ENCODE measurements at regions not wholly inside any gene's neighbourhood (a gene's known extent, or its start where the extent isn't known, plus 50 kb on each side); places are given as distances from the start of the nearest gene placed in this dataset.
"Not testable (repeated sequence)": the region's sequence is repeated elsewhere in the genome, so short reads cannot be mapped to it uniquely, and the experiment has no call there.

DNA sequence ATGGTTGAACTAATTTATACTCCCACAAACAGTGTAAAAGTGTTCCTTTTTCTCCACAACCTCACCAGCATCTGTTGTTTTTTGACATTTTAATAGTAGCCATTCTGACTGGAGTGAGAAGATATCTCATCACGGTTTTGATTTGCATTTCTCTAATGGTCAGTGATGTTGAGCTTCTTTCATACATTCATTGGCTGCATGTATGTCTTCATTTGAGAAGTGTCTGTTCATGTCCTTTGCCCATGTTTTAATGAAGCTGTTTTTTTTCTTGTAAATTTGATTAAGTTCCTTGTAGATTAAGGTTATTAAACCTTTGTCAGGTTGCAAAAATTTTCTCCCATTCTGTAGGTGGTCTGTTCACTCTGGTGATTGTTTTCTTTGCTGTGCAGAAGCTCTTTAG, 281.1 kb downstream of the PTH2R start:
- H3K27me3 ChIP-seq (ENCODE audit: control insufficient read depth, insufficient read depth, low read length); H3K36me3 ChIP-seq (replicated peaks; ENCODE audit: control insufficient read depth, insufficient read depth, low read length); DNase-seq; H3K4me3 ChIP-seq (ENCODE audit: insufficient read depth, low read depth, low read length): not testable (repeated sequence)

DNA sequence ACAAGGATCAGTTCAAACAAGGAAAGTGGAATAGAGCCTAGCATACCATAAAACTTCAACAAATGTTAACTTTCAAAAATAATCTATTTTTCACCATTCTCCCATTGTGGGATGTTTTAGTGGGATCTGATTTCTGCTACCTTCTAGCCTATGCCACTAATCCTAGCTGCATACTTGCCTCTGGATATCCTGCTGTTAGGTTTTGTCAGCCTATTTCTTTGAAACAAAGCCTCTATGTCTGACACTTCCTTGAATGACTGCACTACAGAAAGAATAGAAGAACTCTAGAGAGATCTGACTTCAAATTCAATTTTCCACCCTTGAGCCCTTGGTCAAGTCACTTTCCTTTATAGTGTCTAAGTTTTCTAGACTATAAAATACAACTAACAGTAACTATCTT, 291.5 kb downstream of the PTH2R start:
- Histone ChIP-seq H3K4me3 (ENCODE audit: insufficient read depth, low read depth, low read length) (no peak overlapping the region), H3K36me3 (replicated peaks; ENCODE audit: control insufficient read depth, insufficient read depth, low read length) (no peaks in the 10 kb centered on the region), H3K27me3 (ENCODE audit: control insufficient read depth, insufficient read depth, low read length) (no peaks in the 10 kb centered on the region)
- DNase-seq, result peak; percentile 14

DNA sequence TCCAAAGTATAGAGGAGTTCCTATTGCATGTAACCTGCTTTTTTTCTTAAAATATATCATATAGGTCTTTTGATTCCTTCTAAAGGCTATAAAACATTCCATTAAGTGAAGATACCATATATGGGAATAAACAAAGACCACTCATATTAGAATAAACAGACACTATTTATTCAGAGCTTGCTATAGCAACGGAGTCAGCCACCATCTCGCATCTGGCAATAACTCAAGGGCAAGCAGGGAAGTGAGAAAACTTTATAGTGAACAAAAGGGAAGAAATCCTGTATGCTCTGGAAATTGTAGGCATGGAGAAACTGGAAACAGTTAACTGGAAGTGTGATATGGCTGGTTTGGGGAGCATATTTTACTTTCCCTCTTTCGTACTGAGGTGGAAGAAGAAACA, 301.9 kb downstream of the PTH2R start:
- Histone ChIP-seq H3K27me3 (ENCODE audit: control insufficient read depth, insufficient read depth, low read length) (no peaks in the 10 kb centered on the region), H3K4me3 (ENCODE audit: insufficient read depth, low read depth, low read length) (no peak overlapping the region), H3K36me3 (replicated peaks; ENCODE audit: control insufficient read depth, insufficient read depth, low read length) (no peaks in the 10 kb centered on the region)
- DNase-seq, result no peak

DNA sequence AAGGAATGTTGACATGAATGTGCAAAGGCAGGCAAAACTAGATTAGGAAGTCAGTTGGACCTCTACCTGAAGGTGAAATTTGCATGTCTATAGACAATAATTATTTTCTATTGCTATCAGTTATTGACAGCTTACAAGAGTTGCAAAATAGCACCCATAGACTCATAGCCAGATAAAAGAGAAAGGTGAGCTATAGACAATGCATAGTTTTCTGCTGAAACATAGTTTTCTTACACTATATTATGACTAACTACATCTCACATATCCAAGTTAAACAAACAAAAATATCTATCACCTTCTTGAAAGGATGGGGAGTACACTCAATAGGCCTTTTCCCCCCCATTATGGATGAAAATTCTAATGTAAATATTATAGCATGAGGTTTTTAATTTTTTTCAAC, 305.0 kb downstream of the PTH2R start:
- H3K27me3 ChIP-seq (ENCODE audit: control insufficient read depth, insufficient read depth, low read length), result no peaks in the 10 kb centered on the region
- H3K4me3 ChIP-seq (ENCODE audit: insufficient read depth, low read depth, low read length), result no peak overlapping the region
- no peak for DNase-seq
- H3K36me3 ChIP-seq (replicated peaks; ENCODE audit: control insufficient read depth, insufficient read depth, low read length), result no peaks in the 10 kb centered on the region

DNA sequence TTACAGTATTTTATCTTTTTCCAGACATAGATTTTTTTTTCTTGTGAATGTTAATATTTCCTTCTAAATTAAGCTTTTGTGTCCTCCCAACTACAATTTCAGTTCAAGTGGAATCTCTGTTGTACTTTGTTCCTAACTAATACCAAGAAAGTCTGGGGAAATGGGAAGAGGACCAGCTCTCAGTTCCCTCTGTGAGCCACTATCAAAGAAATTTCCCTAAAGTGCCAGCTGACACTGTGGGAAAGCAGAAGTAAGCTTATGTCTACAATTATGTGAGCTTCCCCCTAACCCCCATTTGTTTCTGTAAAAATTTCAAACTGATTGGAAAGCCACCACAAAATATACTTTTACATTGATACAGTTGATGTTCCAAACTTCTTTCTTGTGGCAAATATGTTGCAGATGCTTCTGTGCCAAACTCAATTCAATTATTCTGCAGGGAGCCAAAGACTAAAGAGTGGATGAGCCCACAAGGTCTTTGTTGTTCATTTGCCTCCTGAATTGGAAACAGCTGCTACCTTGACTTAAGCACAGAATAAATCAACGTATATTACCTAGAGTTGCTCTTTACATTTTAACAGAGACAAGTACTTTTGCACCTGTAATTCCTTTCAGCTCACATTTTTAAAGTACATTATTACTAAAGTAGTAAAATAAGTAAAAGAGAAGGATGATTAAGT, 306.6 kb downstream of the PTH2R start:
- H3K27me3 ChIP-seq (ENCODE audit: control insufficient read depth, insufficient read depth, low read length), result no peaks in the 10 kb centered on the region
- DNase-seq, result no peak
- no peaks in the 10 kb centered on the region for H3K36me3 ChIP-seq (replicated peaks; ENCODE audit: control insufficient read depth, insufficient read depth, low read length)
- no peak overlapping the region for H3K4me3 ChIP-seq (ENCODE audit: insufficient read depth, low read depth, low read length)

DNA sequence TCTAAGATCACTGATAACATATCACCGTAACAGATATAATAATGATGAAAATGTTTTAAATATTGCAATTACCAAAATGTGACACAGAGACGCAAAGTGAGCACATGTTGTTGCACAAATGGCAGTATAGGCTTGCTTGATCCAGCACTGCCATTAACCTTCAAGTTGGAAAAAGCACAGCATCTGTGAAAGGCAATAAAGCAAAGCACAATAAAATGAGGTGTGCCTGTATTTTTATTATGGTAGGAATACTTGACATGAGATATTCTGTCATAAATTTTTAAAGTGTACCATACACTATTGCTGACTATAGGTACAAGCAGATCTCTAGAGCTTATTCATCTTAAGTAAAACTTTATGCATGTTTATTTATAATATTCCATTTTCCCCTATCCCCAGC, 312.2 kb downstream of the PTH2R start:
- no peak overlapping the region for H3K4me3 ChIP-seq (ENCODE audit: insufficient read depth, low read depth, low read length)
- H3K36me3 ChIP-seq (replicated peaks; ENCODE audit: control insufficient read depth, insufficient read depth, low read length), result no peaks in the 10 kb centered on the region
- DNase-seq, result no peak
- no peaks in the 10 kb centered on the region for H3K27me3 ChIP-seq (ENCODE audit: control insufficient read depth, insufficient read depth, low read length)

DNA sequence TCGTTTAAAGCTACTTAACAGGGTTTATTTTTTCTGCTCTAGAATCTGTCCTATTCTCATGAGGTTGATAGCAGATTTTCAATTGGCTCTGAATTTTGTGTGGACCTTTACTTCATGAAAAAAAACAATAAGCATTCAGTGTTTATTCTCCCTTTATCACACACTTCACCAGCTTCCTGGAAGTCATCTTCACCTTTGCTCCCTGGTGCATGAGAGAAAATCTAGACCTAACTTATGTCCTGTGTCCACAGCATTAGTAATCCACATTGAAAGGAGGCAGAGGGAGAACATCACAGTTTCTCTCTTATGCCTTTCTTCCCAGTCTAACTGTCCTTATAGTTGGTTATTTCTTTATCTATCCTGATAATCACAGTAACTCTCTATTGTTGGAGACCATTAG, 316.1 kb downstream of the PTH2R start:
- Histone ChIP-seq H3K4me3 (ENCODE audit: insufficient read depth, low read depth, low read length) (no peak overlapping the region), H3K27me3 (ENCODE audit: control insufficient read depth, insufficient read depth, low read length) (no peaks in the 10 kb centered on the region), H3K36me3 (replicated peaks; ENCODE audit: control insufficient read depth, insufficient read depth, low read length) (no peaks in the 10 kb centered on the region)
- no peak for DNase-seq

DNA sequence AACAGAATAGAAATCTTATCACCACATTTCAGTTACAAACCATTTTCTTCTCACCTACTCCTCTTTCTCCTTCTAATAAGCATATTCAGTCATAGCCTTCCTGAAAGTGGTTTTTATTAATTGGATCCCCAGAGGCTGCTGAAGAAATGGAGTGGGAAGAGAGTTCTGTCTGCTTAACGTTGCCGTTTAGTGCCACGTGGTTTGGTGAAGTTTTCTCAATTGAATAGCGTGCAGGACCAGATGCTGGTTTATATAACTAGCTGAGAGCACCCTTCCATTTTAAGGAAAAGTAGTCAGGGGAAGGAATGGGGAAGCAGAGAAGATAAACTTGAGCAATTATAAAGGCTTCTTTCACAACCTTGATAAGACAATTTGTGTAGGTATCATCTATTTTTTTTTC, 318.7 kb downstream of the PTH2R start:
- no peaks in the 10 kb centered on the region for H3K27me3 ChIP-seq (ENCODE audit: control insufficient read depth, insufficient read depth, low read length)
- H3K36me3 ChIP-seq (replicated peaks; ENCODE audit: control insufficient read depth, insufficient read depth, low read length), result no peaks in the 10 kb centered on the region
- DNase-seq, result no peak
- H3K4me3 ChIP-seq (ENCODE audit: insufficient read depth, low read depth, low read length), result no peak overlapping the region

DNA sequence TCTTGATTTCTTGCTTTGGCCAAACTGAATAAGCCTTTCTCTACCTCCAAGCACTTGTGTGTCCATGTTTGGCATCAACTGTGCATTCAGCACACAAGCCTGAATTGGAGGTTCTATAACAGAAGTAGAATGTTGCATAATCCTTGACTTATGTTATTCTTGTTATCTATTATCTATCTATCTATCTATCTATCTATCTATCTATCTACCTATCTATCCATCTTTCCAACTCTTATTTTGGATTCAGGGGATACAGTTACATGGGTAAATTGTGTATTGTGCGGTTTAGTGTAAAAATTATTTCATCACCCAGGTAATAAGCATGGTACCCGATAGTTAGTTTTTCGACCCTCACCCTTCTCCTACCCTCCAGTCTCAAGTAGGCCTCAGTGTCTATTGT, 319.6 kb downstream of the PTH2R start:
- DNase-seq, result no peak
- no peaks in the 10 kb centered on the region for H3K27me3 ChIP-seq (ENCODE audit: control insufficient read depth, insufficient read depth, low read length)

DNA sequence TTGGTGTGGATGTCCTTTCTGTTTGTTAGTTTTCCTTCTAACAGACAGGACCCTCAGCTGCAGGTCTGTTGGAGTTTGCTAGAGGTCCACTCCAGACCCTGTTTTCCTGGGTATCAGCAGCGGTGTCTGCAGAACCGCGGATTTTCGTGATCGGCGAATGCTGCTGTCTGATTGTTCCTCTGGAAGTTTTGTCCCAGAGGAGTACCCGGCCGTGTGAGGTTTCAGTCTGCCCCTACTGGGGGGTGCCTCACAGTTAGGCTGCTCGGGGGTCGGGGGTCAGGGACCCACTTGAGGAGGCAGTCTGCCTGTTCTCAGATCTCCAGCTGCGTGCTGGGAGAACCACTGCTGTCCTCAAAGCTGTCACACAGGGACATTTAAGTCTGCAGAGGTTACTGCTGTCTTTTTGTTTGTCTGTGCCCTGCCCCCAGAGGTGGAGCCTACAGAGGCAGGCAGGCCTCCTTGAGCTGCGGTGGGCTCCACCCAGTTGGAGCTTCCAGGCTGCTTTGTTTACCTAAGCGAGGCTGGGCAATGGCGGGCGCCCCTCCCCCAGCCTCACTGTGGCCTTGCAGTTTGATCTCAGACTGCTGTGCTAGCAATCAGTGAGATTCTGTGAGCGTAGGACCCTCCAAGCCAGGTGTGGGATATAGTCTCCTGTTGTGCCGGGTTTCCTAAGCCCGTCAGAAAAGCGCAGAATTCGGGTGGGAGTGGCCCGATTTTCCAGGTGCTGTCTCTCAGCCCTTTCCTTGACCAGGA, 345.2 kb downstream of the PTH2R start:
- not testable (repeated sequence) for H3K4me3 ChIP-seq (ENCODE audit: insufficient read depth, low read depth, low read length); DNase-seq; H3K27me3 ChIP-seq (ENCODE audit: control insufficient read depth, insufficient read depth, low read length); H3K36me3 ChIP-seq (replicated peaks; ENCODE audit: control insufficient read depth, insufficient read depth, low read length)

More for the DNA sequence above, 319.6 kb downstream of the PTH2R start:
- Histone ChIP-seq H3K4me3 (ENCODE audit: insufficient read depth, low read depth, low read length) (no peak overlapping the region), H3K36me3 (replicated peaks; ENCODE audit: control insufficient read depth, insufficient read depth, low read length) (no peaks in the 10 kb centered on the region)

DNA sequence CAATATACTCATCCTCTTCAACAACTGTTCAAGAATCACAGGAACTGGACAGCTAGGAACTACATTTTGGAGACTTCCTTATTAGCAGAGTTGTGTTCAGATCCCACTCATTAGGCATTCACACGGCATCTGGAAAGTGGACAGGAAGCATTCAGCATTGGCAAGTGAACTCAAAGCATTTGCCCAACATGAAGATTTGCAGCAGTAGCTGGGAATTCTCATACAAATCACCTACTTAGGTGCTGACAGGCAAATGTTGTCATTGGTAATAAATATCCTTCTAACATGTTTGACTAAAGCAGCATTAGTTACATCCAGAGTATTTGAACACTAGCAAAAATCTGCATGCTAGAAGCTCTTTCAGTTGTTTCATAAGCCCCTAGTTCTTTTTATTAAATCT, 350.8 kb downstream of the PTH2R start:
- no peak for DNase-seq
- Histone ChIP-seq H3K27me3 (ENCODE audit: control insufficient read depth, insufficient read depth, low read length) (no peaks in the 10 kb centered on the region), H3K36me3 (replicated peaks; ENCODE audit: control insufficient read depth, insufficient read depth, low read length) (no peaks in the 10 kb centered on the region), H3K4me3 (ENCODE audit: insufficient read depth, low read depth, low read length) (no peak overlapping the region)

DNA sequence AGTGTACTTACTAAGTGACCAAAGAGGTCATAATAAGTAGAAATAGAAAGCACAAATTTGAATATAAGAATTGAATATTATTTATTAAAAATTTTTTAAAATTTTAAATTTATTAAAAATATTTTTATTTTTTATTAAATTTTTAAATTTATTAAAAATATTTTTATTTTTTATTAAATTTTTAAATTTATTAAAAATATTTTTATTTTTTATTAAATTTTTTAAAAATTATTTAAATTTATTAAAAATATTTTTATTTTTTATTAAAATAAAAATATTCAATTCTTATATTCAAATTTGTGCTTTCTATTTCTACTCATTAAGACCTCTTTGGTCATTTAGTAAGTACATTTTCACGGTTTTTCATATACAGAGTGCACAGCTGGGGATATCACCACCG, 366.5 kb downstream of the PTH2R start:
- DNase-seq; H3K36me3 ChIP-seq (replicated peaks; ENCODE audit: control insufficient read depth, insufficient read depth, low read length); H3K4me3 ChIP-seq (ENCODE audit: insufficient read depth, low read depth, low read length); H3K27me3 ChIP-seq (ENCODE audit: control insufficient read depth, insufficient read depth, low read length): not testable (repeated sequence)

DNA sequence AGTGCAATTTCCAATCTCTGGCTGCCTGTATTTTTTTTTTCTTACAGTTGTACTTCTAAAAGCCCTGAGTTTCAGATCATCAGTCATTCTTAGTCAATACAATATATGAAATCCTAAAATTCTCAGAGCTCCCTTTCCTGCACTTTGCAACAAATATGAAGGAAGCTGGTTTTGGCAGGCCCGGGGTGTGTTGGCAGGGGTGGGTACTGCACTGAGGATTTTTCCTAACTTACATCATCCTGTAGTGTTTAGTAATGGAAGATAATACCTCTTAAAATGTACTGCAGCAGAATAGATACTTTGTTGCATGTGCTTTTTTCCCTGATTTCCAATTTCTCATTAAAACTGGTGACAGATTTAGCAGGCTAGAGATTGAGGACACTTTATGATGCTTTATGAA, 374.6 kb downstream of the PTH2R start:
- H3K27me3 ChIP-seq (ENCODE audit: control insufficient read depth, insufficient read depth, low read length), result no peaks in the 10 kb centered on the region
- no peak overlapping the region for H3K4me3 ChIP-seq (ENCODE audit: insufficient read depth, low read depth, low read length)
- H3K36me3 ChIP-seq (replicated peaks; ENCODE audit: control insufficient read depth, insufficient read depth, low read length), result no peaks in the 10 kb centered on the region
- no peak for DNase-seq

DNA sequence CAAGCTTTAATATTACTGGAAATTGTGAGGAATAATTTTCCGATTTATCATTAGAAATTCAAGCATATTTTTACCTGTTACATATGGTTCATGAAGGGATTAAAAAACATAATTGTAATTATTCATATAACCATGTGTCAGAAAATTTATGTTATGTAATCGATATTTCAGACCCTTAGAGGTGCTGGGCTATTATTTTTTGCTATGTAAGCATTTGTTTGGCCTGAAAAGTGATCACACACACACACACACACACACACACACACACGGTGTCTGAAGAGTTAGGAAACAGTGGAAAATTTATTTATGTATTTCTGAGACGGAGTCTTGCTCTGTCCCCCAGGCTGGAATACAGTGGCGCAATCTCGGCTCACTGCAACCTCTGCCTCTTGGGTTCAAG, 375.5 kb downstream of the PTH2R start:
- H3K4me3 ChIP-seq (ENCODE audit: insufficient read depth, low read depth, low read length), result no peak overlapping the region
- H3K36me3 ChIP-seq (replicated peaks; ENCODE audit: control insufficient read depth, insufficient read depth, low read length), result no peaks in the 10 kb centered on the region
- DNase-seq, result no peak
- no peaks in the 10 kb centered on the region for H3K27me3 ChIP-seq (ENCODE audit: control insufficient read depth, insufficient read depth, low read length)

DNA sequence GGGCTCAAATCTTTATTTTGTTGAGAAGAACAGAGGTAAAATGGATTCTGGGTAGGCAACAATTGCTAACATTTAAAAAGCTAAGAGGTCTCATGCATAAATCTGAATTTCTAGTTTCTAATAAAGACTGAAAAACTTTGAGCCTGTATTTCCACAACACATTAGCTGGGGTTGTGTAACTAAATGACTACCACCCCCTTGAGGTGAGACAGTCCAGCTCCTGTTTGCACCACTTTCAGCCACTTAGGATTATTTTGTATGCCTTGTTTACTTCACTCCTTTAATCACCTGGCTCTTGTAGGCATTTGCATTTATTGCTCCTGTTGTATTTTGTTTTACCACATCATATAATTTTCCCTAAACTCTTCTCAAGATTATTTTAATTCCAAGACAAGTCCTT, 376.6 kb downstream of the PTH2R start:
- H3K4me3 ChIP-seq (ENCODE audit: insufficient read depth, low read depth, low read length), result no peak overlapping the region
- DNase-seq, result peak; percentile 23
- no peaks in the 10 kb centered on the region for H3K36me3 ChIP-seq (replicated peaks; ENCODE audit: control insufficient read depth, insufficient read depth, low read length)
- H3K27me3 ChIP-seq (ENCODE audit: control insufficient read depth, insufficient read depth, low read length), result no peaks in the 10 kb centered on the region

Measured in H7 (cell line).